PC-9 (cell line): ENCODE measurements at regions not wholly inside any gene's neighbourhood (a gene's known extent, or its start where the extent isn't known, plus 50 kb on each side); places are given as distances from the start of the nearest gene placed in this dataset.

ENCODE experiments used
- BruUV-seq: library from RNA; stranded (reverse); fragments of 400-500 nt; replicated peaks from 2 replicates; lab custom pipeline; 2021; lab: Mats Ljungman, UMichigan
- CTCF ChIA-PET: fragments of 300-600 bp; sonication (Branson Sonifier 250); formaldehyde crosslinking; loops from one replicate; lab custom pipeline; 2022; ENCODE audit warnings: antibody characterized with exemption; lab: Charles Lee
- POLR2A ChIA-PET: fragments of 300-600 bp; sonication (Branson Sonifier 250); formaldehyde crosslinking; loops from one replicate; lab custom pipeline; 2022; ENCODE audit warnings: antibody characterized with exemption; ENCODE audit not compliant: unreplicated experiment; lab: Charles Lee
- DNase-seq, 2 experiments: peaks; one replicate each; pipeline versions ENCODE4 v3.0.0 to v3.0.0-alpha.2; 2015 to 2022; ENCODE audit warnings: mixed read lengths in 1 of 2
- H2AFZ ChIP-seq: fragments of 200-600 bp; sonication (generic); 2 replicates; pipeline ENCODE4 v1.8.1; 2017; ENCODE audit warnings: antibody characterized with exemption
- H3F3A ChIP-seq: fragments of 200-600 bp; sonication (generic); 2 replicates; pipeline ENCODE4 v1.8.1; 2017; ENCODE audit warnings: antibody characterized with exemption, mild to moderate bottlenecking, low read depth; ENCODE audit not compliant: insufficient read depth
- H3K27ac ChIP-seq: fragments of 200-600 bp; sonication (generic); 2 replicates; pipeline ENCODE4 v1.6.1; 2016; ENCODE audit warnings: mixed run types
- H3K27me3 ChIP-seq: fragments of 200-600 bp; sonication (generic); 2 replicates; pipeline ENCODE4 v1.6.1; 2016; ENCODE audit warnings: low read depth, mixed run types; ENCODE audit not compliant: insufficient read depth
- H3K36me3 ChIP-seq: fragments of 200-600 bp; sonication (generic); 2 replicates; pipeline ENCODE4 v1.6.1; 2016; ENCODE audit warnings: low read depth, mixed run types
- H3K4me1 ChIP-seq: fragments of 200-600 bp; sonication (generic); replicated peaks from 2 replicates; pipeline ENCODE4 v1.6.1; 2016; ENCODE audit warnings: mixed run types; ENCODE audit not compliant: insufficient read depth
- H3K4me2 ChIP-seq: fragments of 200-600 bp; sonication (generic); 2 replicates; pipeline ENCODE4 v1.6.1; 2017; ENCODE audit warnings: mixed run types
- H3K4me3 ChIP-seq: fragments of 200-600 bp; sonication (generic); 2 replicates; pipeline ENCODE4 v1.6.1; 2016; ENCODE audit warnings: mixed run types
- H3K79me2 ChIP-seq: fragments of 200-600 bp; sonication (generic); 2 replicates; pipeline ENCODE4 v1.6.1; 2017; ENCODE audit warnings: low read depth, mixed run types
- H3K9me2 ChIP-seq: fragments of 200-600 bp; sonication (generic); 2 replicates; pipeline ENCODE4 v1.8.1; 2017; ENCODE audit warnings: mild to moderate bottlenecking; ENCODE audit not compliant: insufficient read depth
- H3K9me3 ChIP-seq: fragments of 200-600 bp; sonication (generic); 2 replicates; pipeline ENCODE4 v1.8.1; 2016; ENCODE audit warnings: low read depth; ENCODE audit not compliant: insufficient read depth
- H4K20me1 ChIP-seq: fragments of 200-600 bp; sonication (generic); 2 replicates; pipeline ENCODE4 v1.8.1; 2017; ENCODE audit not compliant: insufficient read depth
- CTCF ChIP-seq: fragments of 200-600 bp; sonication (generic); conservative IDR thresholded peaks from 2 replicates; pipeline ENCODE4 v1.6.1; 2017; ENCODE audit warnings: mixed run types, antibody characterized with exemption, mild to moderate bottlenecking, moderate library complexity
- EZH2 ChIP-seq: fragments of 200-600 bp; sonication (generic); IDR thresholded peaks from 2 replicates; pipeline ENCODE4 v1.8.0; 2017; ENCODE audit warnings: antibody characterized with exemption, low read depth
- intact Hi-C: fragments of 100-400 bp; cut with micrococcal nuclease; formaldehyde crosslinking; loops from one replicate; pipeline ENCODE4 v1.10.0; 2022; ENCODE audit not compliant: unreplicated experiment

- intact Hi-C loops: no loop called here
- no peaks in the 10 kb centered on the region for H3K4me1 ChIP-seq
- no peak overlapping the region for H3K27ac ChIP-seq
- H4K20me1 ChIP-seq: no peaks in the 10 kb centered on the region
- POLR2A ChIA-PET: interaction anchor here (0.6 kb wide), 1 partner anchor 94 kb away, joined by 4 read pairs; no protein-coding TSS in a partner anchor
- TF ChIP-seq CTCF: no peak
- TF ChIP-seq EZH2: no peak
- H2AFZ ChIP-seq: no peak overlapping the region
- H3K27me3 ChIP-seq: no peaks in the 10 kb centered on the region
- CTCF ChIA-PET: no interaction called here
- no peak overlapping the region for H3K4me2 ChIP-seq
- no peaks in the 10 kb centered on the region for H3K79me2 ChIP-seq
- no peak overlapping the region for H3K4me3 ChIP-seq
- no peaks in the 10 kb centered on the region for H3K9me3 ChIP-seq
- no peaks in the 10 kb centered on the region for H3K9me2 ChIP-seq
- no peaks in the 10 kb centered on the region for H3F3A ChIP-seq
- no peaks in the 10 kb centered on the region for H3K36me3 ChIP-seq
- no TSS peak for BruUV-seq
- no peak for DNase-seq
Measured at GRCh38 chr12:68451261-68452077, 119.3 kb upstream of the MDM1 start.

DNA sequence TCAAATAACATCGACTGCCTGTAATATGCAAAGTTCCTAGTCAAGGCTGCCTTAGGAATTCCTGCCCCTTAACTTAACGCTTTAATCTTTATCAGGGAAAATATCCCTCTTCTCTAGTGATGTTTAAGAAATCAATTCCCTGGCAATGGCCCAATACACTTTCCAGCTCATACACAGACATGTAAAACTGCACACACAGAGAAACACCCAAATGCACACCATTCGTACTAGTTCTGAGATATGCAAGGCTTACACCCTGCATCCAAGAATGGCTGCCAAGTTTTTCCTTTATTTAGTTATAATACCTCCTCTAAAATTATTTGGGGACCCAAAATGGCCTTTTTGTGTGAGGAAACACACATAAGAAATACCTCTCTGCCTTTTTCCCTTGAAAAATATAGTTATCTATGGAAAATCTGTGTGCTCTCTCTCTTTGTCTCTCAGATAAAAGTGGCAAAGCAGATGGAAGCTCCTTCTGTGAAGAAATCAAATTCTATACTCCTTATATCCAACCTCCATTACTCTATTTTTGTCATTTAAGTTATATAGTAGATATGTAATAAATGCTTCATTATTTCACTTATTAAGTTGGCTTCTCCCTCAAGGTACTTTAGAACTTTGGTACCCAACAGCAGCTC lies 120.0 kb upstream of the MDM1 start:
- Histone ChIP-seq H3K27me3 (no peaks in the 10 kb centered on the region), H3K4me3 (no peak overlapping the region), H3K9me2 (no peaks in the 10 kb centered on the region), H3F3A (no peaks in the 10 kb centered on the region), H4K20me1 (no peaks in the 10 kb centered on the region), H3K4me2 (no peak overlapping the region), H3K27ac (no peak overlapping the region), H3K36me3 (no peaks in the 10 kb centered on the region), H3K4me1 (no peaks in the 10 kb centered on the region), H3K9me3 (no peaks in the 10 kb centered on the region), H2AFZ (no peak overlapping the region), H3K79me2 (no peaks in the 10 kb centered on the region)
- TF ChIP-seq EZH2 (no peak), CTCF (no peak)
- BruUV-seq: no TSS peak
- intact Hi-C loops: no loop called here
- CTCF ChIA-PET: no interaction called here
- POLR2A ChIA-PET: interaction anchor here (0.6 kb wide), 1 partner anchor 95 kb away, joined by 4 read pairs; no protein-coding TSS in a partner anchor
- DNase-seq: no peak

DNA sequence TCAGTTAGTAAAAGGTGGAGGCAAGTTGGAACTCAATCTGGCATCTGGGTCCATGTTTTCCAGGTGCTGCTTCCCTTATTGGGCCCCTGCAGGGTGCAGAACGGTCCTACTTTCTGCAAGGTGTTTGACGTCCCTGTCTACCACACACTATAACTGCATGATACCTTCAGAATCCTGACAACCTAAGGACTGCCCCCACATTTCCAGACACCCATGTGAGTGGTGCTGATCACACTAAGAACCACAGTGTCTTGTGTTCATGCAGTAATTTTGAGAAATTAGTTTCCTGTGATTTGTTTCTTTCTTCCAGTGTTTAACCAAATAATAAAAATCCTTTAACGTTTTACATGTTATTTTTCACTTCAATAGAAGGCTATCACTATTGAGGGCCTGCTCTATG lies 121.1 kb upstream of the MDM1 start:
- ChIA-PET CTCF (no interaction called here), POLR2A (no interaction called here)
- Histone ChIP-seq H3K79me2 (no peaks in the 10 kb centered on the region), H3K4me1 (no peaks in the 10 kb centered on the region), H3F3A (no peaks in the 10 kb centered on the region), H3K9me3 (no peaks in the 10 kb centered on the region), H4K20me1 (no peaks in the 10 kb centered on the region), H3K9me2 (no peaks in the 10 kb centered on the region), H3K27me3 (no peaks in the 10 kb centered on the region), H3K4me3 (no peak overlapping the region), H3K36me3 (no peaks in the 10 kb centered on the region), H3K4me2 (no peak overlapping the region), H3K27ac (no peak overlapping the region), H2AFZ (no peak overlapping the region)
- no peak for DNase-seq
- no TSS peak for BruUV-seq
- intact Hi-C loops: no loop called here
- TF ChIP-seq CTCF (no peak), EZH2 (no peak)
